Smooth muscle cell (in vitro differentiated cells): ENCODE measurements at regions not wholly inside any gene's neighbourhood (a gene's known extent, or its start where the extent isn't known, plus 50 kb on each side); places are given as distances from the start of the nearest gene placed in this dataset.

Experiments used
- DNase-seq: peaks from one replicate; lab custom pipeline; 2025; ENCODE audit not compliant: unreplicated experiment; lab: John Stamatoyannopoulos, UW
- H2AFZ ChIP-seq: fragments of 200-600 bp; sonication (generic); 2 replicates; pipeline ENCODE4 v1.6.0; 2016; ENCODE audit warnings: antibody characterized with exemption, low read depth, mild to moderate bottlenecking
- H3F3A ChIP-seq: fragments of 200-600 bp; sonication (generic); 2 replicates; pipeline ENCODE4 v1.6.0; 2017; ENCODE audit warnings: antibody characterized with exemption, low read depth
- H3K27ac ChIP-seq: fragments of 200-600 bp; sonication (generic); 2 replicates; pipeline ENCODE4 v1.5.1; 2016; ENCODE audit warnings: low read depth, mild to moderate bottlenecking
- H3K27me3 ChIP-seq: fragments of 200-600 bp; sonication (generic); 2 replicates; pipeline ENCODE4 v1.6.1; 2016; ENCODE audit warnings: low read depth, mild to moderate bottlenecking
- H3K36me3 ChIP-seq: fragments of 200-600 bp; sonication (generic); 2 replicates; pipeline ENCODE4 v1.5.1; 2016; ENCODE audit warnings: low read depth
- H3K4me1 ChIP-seq: fragments of 200-600 bp; sonication (generic); 2 replicates; pipeline ENCODE4 v1.5.1; 2016; ENCODE audit warnings: low read depth
- H3K4me2 ChIP-seq: fragments of 200-600 bp; sonication (generic); 2 replicates; pipeline ENCODE4 v1.6.0; 2016; ENCODE audit warnings: mild to moderate bottlenecking
- H3K4me3 ChIP-seq: fragments of 200-600 bp; sonication (generic); 2 replicates; pipeline ENCODE4 v1.5.1; 2016; ENCODE audit warnings: mild to moderate bottlenecking
- H3K79me2 ChIP-seq: fragments of 200-600 bp; sonication (generic); 2 replicates; pipeline ENCODE4 v1.6.0; 2016; ENCODE audit warnings: low read depth, mild to moderate bottlenecking
- H3K9ac ChIP-seq: fragments of 200-600 bp; sonication (generic); 2 replicates; pipeline ENCODE4 v1.6.0; 2016; ENCODE audit warnings: low read depth
- H3K9me3 ChIP-seq: fragments of 200-600 bp; sonication (generic); replicated peaks from 2 replicates; pipeline ENCODE4 v1.5.1; 2016; ENCODE audit warnings: low read depth
- H4K20me1 ChIP-seq: fragments of 200-600 bp; sonication (generic); 2 replicates; pipeline ENCODE4 v1.6.0; 2016; ENCODE audit warnings: low read depth
- WGBS: methylation state at CpG from one replicate; pipeline ENCODE4 v1.1.7; 2016; ENCODE audit warnings: low lambda C conversion rate; 5-methylcytosine and 5-hydroxymethylcytosine counted together
- TF ChIP-seq, protein P1 (sequence below): fragments of 200-600 bp; sonication (generic); IDR thresholded peaks from 2 replicates; pipeline ENCODE4 v1.5.1; 2017; ENCODE audit warnings: borderline replicate concordance, mild to moderate bottlenecking, antibody characterized with exemption; ENCODE audit not compliant: insufficient read depth, poor library complexity, severe bottlenecking

DNA sequence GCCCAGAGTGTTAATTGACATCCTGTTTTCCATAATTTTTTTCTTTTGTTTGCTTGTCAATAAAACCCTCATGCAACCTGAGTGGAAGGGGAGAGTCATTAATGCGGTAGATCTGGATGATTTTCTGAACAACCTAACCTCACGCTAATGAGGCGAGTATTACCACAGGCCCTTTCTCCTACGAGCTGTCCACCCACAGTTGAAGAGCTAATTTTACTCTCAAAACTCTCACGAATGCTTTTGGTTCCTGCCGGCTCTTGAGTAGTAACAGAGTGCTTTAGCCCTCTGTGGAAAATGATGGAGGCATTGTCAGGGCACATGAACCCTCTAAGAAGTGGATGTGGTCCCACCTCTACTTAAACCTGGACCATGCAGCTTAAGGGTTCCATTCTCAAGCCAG, 491.3 kb upstream of the RBFOX1 start:
- no peaks in the 10 kb centered on the region for H3K4me1 ChIP-seq
- H3K4me3 ChIP-seq = no peak overlapping the region
- H3K9me3 ChIP-seq = no peaks in the 10 kb centered on the region
- DNase-seq = no peak
- no peak overlapping the region for H3K4me2 ChIP-seq
- no peaks in the 10 kb centered on the region for H3K79me2 ChIP-seq
- H3F3A ChIP-seq = no peaks in the 10 kb centered on the region
- H3K9ac ChIP-seq = no peak overlapping the region
- H3K36me3 ChIP-seq = no peaks in the 10 kb centered on the region
- 90% methylated on average over 6 of the region's 6 CpGs for WGBS
- TF ChIP-seq, protein P1, sequence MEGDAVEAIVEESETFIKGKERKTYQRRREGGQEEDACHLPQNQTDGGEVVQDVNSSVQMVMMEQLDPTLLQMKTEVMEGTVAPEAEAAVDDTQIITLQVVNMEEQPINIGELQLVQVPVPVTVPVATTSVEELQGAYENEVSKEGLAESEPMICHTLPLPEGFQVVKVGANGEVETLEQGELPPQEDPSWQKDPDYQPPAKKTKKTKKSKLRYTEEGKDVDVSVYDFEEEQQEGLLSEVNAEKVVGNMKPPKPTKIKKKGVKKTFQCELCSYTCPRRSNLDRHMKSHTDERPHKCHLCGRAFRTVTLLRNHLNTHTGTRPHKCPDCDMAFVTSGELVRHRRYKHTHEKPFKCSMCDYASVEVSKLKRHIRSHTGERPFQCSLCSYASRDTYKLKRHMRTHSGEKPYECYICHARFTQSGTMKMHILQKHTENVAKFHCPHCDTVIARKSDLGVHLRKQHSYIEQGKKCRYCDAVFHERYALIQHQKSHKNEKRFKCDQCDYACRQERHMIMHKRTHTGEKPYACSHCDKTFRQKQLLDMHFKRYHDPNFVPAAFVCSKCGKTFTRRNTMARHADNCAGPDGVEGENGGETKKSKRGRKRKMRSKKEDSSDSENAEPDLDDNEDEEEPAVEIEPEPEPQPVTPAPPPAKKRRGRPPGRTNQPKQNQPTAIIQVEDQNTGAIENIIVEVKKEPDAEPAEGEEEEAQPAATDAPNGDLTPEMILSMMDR = no peak
- H2AFZ ChIP-seq = no peak overlapping the region
- peaks cover 4% of the 10 kb centered on the region for H3K27me3 ChIP-seq
- H4K20me1 ChIP-seq = no peaks in the 10 kb centered on the region
- no peak overlapping the region for H3K27ac ChIP-seq

DNA sequence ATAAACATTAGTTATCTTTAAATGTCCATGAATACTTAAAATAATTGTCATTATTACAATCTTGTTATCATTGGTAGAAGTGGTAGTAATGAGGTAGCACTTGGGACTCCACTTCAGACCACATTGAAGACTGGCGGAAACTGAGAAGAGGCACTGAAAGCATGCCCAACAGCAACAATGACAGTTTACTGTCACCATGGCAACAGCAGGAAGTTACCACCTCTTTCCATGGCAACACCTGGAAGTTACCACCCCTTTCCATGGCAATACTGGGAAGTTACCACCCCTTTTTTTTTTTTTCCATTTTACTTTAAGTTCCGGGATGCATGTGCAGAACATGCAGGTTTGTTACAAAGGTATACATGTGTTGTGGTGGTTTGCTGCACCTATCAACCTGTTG, 494.9 kb upstream of the RBFOX1 start:
- no peaks in the 10 kb centered on the region for H3K79me2 ChIP-seq
- no peaks in the 10 kb centered on the region for H3K4me1 ChIP-seq
- no peaks in the 10 kb centered on the region for H3K36me3 ChIP-seq
- TF ChIP-seq, protein P1 = no peak
- H3K9ac ChIP-seq = no peak overlapping the region
- H4K20me1 ChIP-seq = no peaks in the 10 kb centered on the region
- WGBS = 93% methylated on average over 2 of the region's 2 CpGs
- H3F3A ChIP-seq = no peaks in the 10 kb centered on the region
- no peaks in the 10 kb centered on the region for H3K9me3 ChIP-seq
- no peak for DNase-seq
- H3K4me3 ChIP-seq = no peak overlapping the region
- no peak overlapping the region for H2AFZ ChIP-seq
- H3K27ac ChIP-seq = no peak overlapping the region
- H3K27me3 ChIP-seq = peaks cover 4% of the 10 kb centered on the region
- H3K4me2 ChIP-seq = no peak overlapping the region

DNA sequence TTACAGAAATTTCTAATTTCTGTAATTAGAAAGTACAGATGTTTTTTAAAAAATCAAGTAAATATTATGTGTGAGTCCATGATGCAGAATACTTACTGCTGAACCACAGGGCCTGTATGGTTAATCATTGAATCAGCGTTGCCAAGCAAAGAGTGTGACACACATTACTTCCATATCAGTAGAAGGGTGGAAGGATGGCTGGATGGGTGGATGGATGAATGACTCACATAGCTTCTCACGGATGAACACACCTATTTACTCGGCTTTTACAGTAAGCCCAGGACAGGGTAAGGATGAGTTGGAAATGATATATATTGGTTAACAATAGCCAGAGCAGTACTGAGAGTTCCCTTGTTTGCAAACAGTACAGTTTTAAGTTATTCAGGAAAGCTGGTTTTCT, 495.9 kb upstream of the RBFOX1 start:
- Histone ChIP-seq H3K27me3 (peaks cover 8% of the 10 kb centered on the region), H3K79me2 (no peaks in the 10 kb centered on the region), H3K4me1 (no peaks in the 10 kb centered on the region), H3K4me3 (no peak overlapping the region), H3K36me3 (no peaks in the 10 kb centered on the region), H3K9me3 (no peaks in the 10 kb centered on the region), H3F3A (no peaks in the 10 kb centered on the region), H2AFZ (no peak overlapping the region), H3K4me2 (no peak overlapping the region), H4K20me1 (no peaks in the 10 kb centered on the region), H3K27ac (no peak overlapping the region), H3K9ac (no peak overlapping the region)
- 82% methylated on average over 3 of the region's 3 CpGs for WGBS
- DNase-seq = no peak
- TF ChIP-seq, protein P1 = no peak

GRCh38 chr16:6835941-6836340, 496.7 kb upstream of the RBFOX1 start:
- Histone ChIP-seq H3K27me3 (peaks cover 16% of the 10 kb centered on the region), H3K9me3 (no peaks in the 10 kb centered on the region), H3K79me2 (no peaks in the 10 kb centered on the region), H3K9ac (no peak overlapping the region), H3K27ac (no peak overlapping the region), H3K4me3 (no peak overlapping the region), H4K20me1 (no peaks in the 10 kb centered on the region), H3K4me1 (no peaks in the 10 kb centered on the region), H2AFZ (no peak overlapping the region), H3K4me2 (no peak overlapping the region), H3K36me3 (no peaks in the 10 kb centered on the region), H3F3A (no peaks in the 10 kb centered on the region)
- 81% methylated on average over 5 of the region's 5 CpGs for WGBS
- TF ChIP-seq, protein P1 = no peak
- no peak for DNase-seq
